ENCODE measurements at regions not wholly inside any gene's neighbourhood (a gene's known extent, or its start where the extent isn't known, plus 50 kb on each side); places are given as distances from the start of the nearest gene placed in this dataset.

GRCh38 chr6:118735320-118735719 lies 83.9 kb upstream of the CEP85L start:
- H3K4me3 ChIP-seq: no peak overlapping the region
- no peak for DNase-seq (ENCODE audit: extremely low spot score in 2 of 2)
- TF ChIP-seq POLR2AphosphoS5 (IDR thresholded peaks at IDR 0.05; ENCODE audit: insufficient read depth in 1 of 2, low read depth in 1 of 2) (no peak), CTCF (IDR thresholded peaks at IDR 0.05) (no peak), POLR2A (IDR thresholded peaks at IDR 0.05) (no peak)
- no peaks in the 10 kb centered on the region for H3K27me3 ChIP-seq
- H3K4me1 ChIP-seq: no peaks in the 10 kb centered on the region
- H3K36me3 ChIP-seq: no peaks in the 10 kb centered on the region
- H3K27ac ChIP-seq: no peak overlapping the region
- intact Hi-C loops (cut with DNase I): no loop called here
- no peaks in the 10 kb centered on the region for H3K9me3 ChIP-seq

- no peak for TF ChIP-seq POLR2AphosphoS5 (IDR thresholded peaks at IDR 0.05; ENCODE audit: insufficient read depth in 1 of 2, low read depth in 1 of 2)
- TF ChIP-seq CTCF (IDR thresholded peaks at IDR 0.05): no peak
- TF ChIP-seq POLR2A (IDR thresholded peaks at IDR 0.05): no peak
- Histone ChIP-seq H3K27me3 (no peaks in the 10 kb centered on the region), H3K4me1 (no peaks in the 10 kb centered on the region), H3K9me3 (no peaks in the 10 kb centered on the region), H3K27ac (no peak overlapping the region), H3K36me3 (no peaks in the 10 kb centered on the region), H3K4me3 (no peak overlapping the region)
- DNase-seq (ENCODE audit: extremely low spot score in 2 of 2): no peak
- intact Hi-C loops (cut with DNase I): no loop called here
Measured at GRCh38 chr6:118725944-118726343, 74.6 kb upstream of the CEP85L start.

GRCh38 chr6:118724211-118724610 lies 72.8 kb upstream of the CEP85L start:
- no peak for DNase-seq (ENCODE audit: extremely low spot score in 2 of 2)

GRCh38 chr6:118722829-118723813 lies 71.7 kb upstream of the CEP85L start:
- Histone ChIP-seq H3K36me3 (no peaks in the 10 kb centered on the region), H3K4me3 (no peak overlapping the region), H3K27me3 (no peaks in the 10 kb centered on the region), H3K9me3 (no peaks in the 10 kb centered on the region), H3K4me1 (no peaks in the 10 kb centered on the region), H3K27ac (no peak overlapping the region)
- TF ChIP-seq POLR2A (IDR thresholded peaks at IDR 0.05): no peak
- TF ChIP-seq POLR2AphosphoS5 (IDR thresholded peaks at IDR 0.05; ENCODE audit: insufficient read depth in 1 of 2, low read depth in 1 of 2): no peak
- no peak for TF ChIP-seq CTCF (IDR thresholded peaks at IDR 0.05)
- intact Hi-C loops (cut with DNase I): no loop called here
- no peak for DNase-seq (ENCODE audit: extremely low spot score in 2 of 2)

More at GRCh38 chr6:118724211-118724610, 72.8 kb upstream of the CEP85L start:
- Histone ChIP-seq H3K4me1 (no peaks in the 10 kb centered on the region), H3K36me3 (no peaks in the 10 kb centered on the region), H3K4me3 (no peak overlapping the region), H3K9me3 (no peaks in the 10 kb centered on the region), H3K27me3 (no peaks in the 10 kb centered on the region), H3K27ac (no peak overlapping the region)
- TF ChIP-seq POLR2A (IDR thresholded peaks at IDR 0.05) (no peak), POLR2AphosphoS5 (IDR thresholded peaks at IDR 0.05; ENCODE audit: insufficient read depth in 1 of 2, low read depth in 1 of 2) (no peak), CTCF (IDR thresholded peaks at IDR 0.05) (no peak)
- intact Hi-C loops (cut with DNase I): no loop called here

GRCh38 chr6:118720125-118720473 lies 68.7 kb upstream of the CEP85L start:
- Histone ChIP-seq H3K4me1 (no peaks in the 10 kb centered on the region), H3K27me3 (no peaks in the 10 kb centered on the region), H3K9me3 (no peaks in the 10 kb centered on the region), H3K27ac (no peak overlapping the region), H3K36me3 (no peaks in the 10 kb centered on the region), H3K4me3 (no peak overlapping the region)
- DNase-seq (ENCODE audit: extremely low spot score in 2 of 2): no peak
- TF ChIP-seq POLR2A (IDR thresholded peaks at IDR 0.05) (no peak), POLR2AphosphoS5 (IDR thresholded peaks at IDR 0.05; ENCODE audit: insufficient read depth in 1 of 2, low read depth in 1 of 2) (no peak), CTCF (IDR thresholded peaks at IDR 0.05) (no peak)
- intact Hi-C loops (cut with DNase I): no loop called here

Data from vagina (tissue), 2 donors.